ENCODE measurements at regions not wholly inside any gene's neighbourhood (a gene's known extent, or its start where the extent isn't known, plus 50 kb on each side); places are given as distances from the start of the nearest gene placed in this dataset.

DNA sequence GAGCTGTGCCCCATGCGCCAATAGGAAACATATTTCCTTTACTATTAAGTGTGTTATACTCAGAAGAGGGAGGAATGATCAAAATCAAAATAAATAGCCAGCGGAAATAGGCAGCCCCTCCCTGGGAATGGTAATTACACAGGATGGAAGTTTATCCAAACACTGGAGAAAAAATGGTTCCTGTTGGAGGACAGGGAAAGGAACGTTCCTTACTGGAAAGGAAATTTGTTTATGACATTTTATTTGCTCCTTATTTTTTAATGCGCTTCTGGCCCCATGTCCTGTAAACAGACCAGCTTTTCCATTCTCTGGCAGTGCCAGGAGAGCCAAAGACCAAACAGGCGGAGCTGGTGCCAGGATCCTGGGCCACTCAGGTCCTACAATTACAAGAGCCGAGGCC lies 273.7 kb downstream of the SOX9 start:
- no peak for DNase-seq

DNA sequence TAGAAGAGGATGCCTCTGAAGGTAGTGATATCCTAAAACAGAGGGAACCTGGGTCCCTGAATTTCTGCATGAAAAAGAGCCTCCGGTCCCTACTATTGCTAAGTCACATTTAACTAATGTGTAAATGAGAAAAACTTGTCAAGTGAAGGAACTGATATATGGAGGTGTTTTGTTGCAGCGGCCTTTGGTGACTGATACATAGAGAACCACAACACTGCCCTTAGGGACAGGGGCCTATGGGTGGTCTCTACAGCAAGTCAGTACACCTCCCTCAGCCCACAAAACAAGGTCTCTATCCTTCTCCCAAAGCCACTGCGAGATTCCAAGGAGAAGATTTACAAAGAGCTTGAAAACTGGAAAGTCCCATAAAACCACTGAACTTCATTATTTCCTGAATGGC lies 275.3 kb downstream of the SOX9 start:
- no peak for DNase-seq

DNA sequence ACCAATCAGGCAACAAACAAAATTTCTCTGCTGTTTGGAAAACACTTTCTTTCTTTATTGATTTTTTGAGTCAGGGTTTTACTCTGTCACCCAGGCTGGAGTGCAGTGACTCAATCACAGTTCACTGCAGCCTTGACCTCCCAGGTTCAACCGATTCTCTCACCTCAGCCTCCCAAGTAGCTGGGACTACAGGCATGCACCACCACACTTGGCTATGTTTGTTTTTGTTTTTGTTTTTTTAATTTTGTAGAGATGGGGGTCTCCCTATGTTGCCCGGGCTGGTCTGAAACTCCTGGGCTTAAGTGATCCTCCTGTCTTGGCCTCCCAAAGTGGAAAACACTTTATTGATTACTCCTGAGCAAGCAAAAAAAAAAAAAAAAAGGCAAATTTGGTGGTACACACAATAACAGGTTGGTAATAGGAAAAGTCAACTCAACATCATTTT lies 276.4 kb downstream of the SOX9 start:
- no peak for DNase-seq

DNA sequence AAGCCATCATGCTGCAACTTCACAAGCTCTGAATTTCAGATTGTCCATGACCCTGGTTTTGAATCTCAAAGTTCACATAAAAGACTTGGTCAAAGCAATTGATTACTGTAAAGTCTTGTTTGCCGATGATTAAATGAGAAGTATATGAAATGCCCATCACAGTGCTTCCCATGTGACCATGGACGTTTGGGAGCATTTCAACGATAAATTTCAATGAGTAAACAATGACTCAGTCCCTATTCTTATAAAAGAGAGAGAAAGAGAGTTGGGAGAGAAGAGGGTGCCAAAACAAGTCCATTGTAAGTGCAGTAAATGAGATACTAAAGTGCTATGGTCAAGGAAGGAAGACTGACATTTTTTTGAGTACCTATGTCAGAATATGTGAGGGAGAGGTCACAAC lies 276.9 kb downstream of the SOX9 start:
- no peak for DNase-seq

DNA sequence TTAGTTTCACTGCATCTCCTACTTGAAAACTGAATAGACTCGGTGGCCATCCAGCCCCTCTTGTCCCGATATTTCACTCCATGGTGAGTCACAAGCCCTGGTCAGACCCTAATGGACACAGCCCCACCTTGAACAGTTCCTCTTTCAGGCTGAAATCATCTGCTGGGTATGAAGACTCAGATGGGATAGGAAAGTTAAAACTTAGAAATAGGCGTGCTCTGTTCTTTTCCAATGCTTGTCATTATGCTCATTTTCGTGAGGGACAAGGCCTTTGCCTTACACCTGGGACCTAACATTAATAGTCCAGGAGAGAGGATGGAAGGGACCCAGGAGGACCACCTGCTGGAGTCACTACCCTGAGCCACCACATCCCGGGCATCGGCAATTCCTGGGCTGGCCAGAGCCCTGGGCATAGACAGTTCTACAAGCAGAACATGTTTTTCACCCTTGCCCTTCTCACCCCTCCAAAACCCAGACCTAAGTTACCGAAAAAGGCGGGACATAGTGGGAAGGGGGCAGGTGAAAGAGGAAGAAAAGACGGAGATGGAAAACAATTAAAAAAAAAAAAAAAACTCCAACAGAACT lies 278.3 kb downstream of the SOX9 start:
- DNase-seq: no peak

DNA sequence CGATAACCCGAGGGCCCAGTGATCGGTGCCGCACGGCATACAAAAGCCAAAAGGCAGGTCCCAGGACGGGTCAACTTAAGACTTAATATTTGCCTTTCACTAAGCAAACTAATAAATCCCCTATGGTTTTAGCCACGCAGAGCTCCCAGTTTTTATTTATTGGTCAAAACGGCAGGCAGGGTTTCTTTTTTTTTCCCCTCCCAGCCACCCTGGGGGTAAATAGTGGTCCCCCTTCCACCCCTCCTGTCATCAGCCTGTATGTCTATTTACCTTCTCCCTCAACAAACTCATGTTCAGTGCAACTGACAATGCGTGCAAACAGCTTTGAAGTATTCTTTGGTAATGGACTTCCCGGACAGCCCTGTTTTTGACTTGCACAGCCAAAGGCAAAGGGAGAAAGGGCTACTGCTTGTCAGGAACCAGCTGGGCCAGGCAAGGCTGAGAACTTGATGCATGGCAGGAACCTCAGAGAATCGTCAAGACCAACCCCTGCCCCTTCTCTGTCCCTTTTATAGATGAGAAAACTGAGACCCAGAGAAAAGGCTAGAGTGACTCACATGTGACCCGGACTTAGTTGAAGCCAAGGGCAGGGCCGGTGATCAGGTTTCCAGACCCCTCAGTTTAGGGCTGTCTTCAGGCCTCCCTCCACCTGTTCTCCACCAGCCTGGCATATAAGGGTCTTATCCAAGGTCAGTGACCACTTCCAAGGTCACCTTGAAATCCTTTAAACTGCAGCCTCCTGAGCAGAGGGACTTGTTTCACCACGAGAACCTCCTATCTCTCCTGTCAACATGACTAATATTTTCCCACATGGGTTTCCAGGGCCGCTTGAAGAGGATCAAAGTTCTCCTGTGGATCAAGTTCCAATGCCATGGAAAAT lies 279.0 kb downstream of the SOX9 start:
- no peak for DNase-seq

DNA sequence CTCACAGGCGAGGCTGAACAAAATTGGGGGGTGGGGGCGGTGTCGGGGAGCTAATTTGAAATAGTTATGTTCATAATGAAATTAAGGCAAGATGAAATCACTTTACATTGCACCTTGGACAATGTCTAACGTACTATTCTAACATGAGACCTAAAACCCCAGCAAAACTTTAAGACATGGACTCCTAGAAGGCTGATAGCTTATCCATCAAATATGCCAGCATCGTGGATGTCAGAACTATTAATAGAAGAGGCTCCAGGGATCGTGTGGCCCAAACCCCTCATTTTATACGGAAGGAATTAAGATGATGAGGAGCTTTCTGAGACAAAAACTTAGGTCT lies 279.6 kb downstream of the SOX9 start:
- DNase-seq: no peak

DNA sequence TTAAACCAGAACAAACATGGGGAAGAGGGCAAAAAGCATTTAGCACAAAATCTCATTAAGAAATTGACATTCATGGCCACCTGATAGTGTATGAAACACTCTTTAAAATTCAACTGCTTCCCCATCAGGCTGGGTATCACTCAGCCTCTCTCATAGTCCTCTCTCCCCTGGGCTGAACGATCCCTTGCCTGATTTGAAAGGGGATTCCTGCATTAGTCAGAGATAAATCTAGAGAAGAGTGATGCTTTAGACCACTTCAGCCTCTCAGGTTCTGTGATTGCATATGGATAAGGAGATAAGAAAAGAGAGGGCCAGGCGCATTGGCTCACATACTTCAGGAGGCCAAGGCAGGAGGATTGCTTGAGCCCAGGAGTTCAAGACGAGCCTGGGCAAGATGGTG lies 280.0 kb downstream of the SOX9 start:
- no peak for DNase-seq

DNA sequence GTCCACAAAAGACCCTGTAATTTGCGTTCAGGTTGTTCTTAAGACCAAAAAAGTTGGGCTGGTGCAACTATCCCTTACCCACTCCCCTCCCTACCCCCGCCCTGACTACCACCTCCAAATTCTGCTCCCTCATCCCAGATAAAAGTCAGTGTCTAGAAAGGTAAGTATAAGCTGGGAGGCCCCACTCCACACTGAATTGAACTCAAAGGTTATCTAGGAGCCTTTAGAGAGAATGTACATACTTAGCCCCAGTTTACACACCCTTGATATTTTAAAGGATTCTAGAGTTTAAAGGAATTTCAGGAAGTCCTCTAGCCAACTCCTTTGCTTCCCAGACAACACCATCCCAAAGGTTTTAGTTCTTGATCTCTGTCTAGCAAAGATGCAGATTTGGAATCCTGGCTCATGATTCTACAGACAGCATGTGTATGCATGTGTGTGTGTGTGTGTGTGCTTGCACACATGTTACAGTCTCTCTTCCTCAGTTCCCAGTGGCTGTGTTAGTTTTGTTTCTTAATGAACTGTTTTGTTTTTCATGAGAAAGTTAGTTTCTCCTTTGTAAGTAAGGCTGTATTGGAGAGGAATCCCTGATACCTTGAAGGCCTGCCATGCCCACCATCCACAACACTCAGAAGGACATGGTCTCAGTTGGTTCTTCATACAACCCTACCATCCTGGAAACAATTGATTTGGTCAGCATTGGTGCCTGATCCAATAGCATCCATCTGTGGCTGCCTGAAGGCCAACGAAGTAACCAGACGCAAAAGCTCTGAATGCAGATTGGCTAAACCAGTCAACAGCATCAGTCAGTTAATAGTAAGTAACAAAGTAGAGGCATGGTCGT lies 281.3 kb downstream of the SOX9 start:
- DNase-seq: no peak

DNA sequence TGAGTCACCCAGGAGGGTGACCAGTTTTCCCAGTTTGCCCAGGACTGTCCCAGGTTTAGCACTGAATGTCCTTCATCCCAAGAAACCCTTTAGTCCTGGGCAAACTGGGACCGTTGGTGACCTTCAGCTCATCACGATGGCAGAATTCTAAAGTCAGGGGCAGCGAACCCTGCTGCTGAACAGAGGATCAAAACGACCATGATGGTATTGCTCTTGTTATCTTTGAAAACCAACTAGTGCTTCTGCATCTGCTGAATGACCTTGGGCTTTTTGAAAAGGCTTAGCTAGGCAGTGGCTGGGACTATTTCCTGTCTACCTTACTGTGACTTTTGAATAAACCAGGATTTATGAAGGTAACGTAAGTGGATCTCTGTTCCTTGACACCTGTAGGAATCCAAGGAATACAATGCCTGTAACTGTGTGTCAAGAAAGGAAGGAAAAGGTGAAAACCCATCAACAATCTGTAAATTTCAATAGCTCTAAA lies 281.9 kb downstream of the SOX9 start:
- DNase-seq: no peak

DNA sequence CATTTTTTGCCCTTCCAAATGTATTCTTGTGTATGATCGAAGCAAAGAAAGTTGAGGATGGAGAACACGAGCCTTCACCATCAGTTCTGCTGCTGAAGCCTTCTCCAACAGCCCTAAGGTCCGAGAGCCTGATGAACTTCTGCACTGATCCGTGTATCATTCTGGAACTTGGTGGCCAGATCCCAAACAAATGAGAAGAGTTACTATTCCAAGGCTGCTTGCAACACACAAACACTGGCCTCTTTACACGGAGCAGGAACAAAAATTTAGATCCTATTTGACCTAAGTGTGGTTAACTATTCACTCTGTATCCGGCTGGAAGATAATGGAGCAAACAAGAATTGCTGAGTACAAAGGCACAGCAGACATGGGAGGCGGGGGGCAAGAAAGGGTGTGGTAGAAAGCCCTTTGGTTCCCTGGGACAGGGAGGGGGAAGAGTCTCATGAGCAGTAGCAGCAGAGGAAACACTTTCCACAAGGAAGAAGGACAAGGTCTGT lies 282.9 kb downstream of the SOX9 start:
- DNase-seq: no peak

DNA sequence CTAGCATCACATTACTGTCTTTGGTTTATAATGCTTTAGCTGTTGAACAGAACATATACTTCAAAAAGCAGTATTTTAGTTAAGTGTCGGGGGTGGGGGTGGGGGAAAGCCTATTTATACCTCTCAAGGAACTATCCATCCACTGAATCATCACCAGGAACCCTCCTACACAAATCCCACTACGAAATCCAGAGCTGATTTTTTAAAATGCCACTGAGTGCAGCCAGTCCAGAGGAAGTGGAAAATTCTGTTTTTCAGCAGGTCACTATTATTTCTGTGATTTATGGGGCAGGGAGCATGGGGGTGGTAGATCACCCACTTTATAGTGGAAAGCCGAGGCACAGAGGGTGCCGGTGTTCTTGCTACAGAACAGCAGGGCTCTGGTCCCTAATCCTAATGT lies 284.1 kb downstream of the SOX9 start:
- DNase-seq: no peak

DNA sequence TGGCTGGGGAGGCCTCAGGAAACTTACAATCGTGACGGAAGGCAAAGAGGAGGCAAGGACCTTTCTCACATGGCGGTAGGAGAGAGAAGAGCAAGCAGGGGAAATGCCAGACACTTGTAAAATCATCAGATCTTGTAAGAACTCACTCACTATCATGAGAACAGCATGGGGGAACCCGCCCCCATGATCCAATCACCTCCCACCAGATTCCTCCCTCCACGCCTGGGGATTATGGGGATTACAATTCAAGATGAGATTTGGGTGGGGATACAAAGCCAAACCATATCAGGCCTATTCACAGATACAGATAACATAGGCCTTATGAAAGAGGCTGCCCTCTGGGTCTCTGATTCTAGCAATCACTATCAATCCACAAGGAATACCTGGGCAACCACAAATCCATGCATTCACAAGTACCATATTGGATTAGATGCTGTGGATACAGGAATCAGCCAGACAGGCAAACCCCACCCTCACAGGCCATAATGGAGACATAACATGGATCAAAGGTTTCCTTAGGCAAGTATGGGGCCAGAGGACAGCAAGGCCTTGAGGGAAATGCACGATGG lies 284.9 kb downstream of the SOX9 start:
- DNase-seq: no peak

DNA sequence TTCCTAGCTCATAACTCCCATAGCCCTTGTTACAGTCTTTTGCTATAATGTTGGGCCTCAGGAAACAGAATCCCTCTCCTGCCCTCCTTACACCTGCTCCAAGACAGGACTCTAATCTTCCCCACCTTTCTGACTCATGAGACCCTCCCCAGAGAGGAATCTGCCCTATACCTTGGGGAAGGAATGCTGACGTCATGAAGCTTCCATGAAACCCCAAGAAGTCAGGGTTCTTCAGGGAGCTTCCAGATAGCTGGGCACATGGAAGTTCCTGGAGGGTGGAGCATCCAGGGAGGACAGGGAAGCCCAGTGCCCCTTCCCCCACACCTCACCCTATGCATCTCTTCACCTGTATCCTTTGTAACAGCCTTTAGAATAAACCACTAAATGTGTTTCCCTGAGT lies 285.7 kb downstream of the SOX9 start:
- DNase-seq: no peak

DNA sequence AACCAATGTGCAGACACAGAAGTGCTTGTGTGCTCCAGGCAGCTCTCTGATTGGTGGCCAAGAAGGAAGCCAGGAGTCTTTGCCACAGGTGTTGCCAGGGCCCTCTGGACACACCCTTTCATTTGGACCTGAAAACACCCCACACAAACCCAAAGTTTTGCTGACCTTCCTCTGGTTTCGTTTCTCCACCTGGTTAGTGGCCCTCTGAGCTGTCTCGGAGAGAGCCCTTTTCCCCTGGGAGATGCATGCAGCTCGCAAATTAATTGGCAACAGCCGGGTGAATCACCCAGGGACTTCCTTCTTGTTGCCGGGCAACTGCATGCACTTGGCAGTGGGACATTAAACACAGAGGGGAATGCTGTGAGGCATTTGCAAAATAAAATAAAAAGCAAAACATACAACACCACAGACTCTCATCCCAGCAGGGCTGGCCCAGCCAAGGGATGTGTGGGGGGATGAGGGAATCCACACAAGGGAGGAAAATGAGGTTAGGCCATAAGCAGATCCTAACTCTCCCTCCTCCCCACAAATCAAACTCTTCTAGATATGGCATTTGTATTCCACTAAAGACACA lies 286.6 kb downstream of the SOX9 start:
- DNase-seq: no peak

DNA sequence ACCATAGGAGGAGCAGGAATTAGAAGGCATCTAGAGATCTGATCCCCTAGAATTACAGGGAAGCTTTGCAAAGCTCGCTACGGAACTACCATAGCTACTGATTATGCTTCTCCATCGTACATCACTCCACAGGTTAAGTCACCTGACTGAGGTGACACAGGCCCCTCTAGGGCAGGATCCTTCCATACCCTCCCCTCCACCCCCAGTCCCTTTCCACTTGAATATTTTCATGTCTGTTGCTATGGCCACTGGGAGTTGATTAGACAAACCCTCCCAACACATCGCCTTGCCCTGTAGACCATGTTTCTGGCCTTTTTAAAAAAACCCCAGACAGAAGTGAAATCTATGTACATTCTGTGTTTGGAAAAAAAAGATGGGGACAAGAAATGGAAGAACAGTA lies 287.1 kb downstream of the SOX9 start:
- no peak for DNase-seq

DNA sequence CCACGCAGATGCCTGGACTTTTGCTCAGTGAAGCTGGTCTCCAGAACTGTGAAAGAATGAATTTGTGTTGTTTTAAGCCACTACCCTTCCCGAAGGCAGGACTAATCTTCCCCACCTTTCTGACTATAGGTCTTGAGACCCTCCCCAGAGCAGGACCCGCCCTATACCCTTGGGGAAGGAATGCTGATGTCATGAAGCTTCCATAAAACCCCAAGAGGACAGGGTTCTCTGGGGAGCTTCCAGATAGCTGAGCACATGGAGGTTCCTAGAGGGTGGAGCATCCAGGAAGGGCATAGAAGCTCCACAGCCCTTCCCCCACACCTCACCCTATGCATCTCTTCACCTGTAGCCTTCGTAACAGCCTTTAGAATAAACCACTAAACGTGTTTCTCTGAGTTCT lies 287.8 kb downstream of the SOX9 start:
- DNase-seq: no peak

DNA sequence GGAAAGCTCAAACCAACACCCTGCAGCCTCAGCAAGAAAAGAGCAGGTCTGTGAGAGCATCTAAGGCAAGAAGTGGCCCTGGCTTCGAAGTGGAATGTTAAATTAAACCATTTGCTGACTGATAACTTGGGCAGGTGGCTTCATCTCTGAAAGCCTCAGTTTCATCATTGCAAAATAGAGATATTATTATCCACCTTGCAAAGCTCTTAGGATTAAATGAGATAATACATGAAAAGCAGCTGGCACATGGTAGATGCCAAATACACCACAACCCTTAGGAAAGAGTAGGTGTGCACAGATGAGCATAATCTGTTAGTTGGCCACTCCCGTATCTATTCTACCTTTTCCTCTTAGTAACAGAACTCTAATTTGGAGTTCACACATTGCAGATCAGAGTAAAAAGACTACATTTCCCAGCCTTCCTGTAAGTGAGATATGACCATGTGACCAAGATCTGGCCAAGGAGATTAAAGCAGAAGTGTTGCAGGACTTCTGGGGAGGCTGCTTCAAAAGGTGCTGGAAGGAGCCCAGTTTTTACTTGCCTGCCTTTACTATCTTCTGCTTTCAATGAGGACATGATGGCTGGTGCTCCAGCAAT lies 288.7 kb downstream of the SOX9 start:
- DNase-seq: peak; percentile 11

DNA sequence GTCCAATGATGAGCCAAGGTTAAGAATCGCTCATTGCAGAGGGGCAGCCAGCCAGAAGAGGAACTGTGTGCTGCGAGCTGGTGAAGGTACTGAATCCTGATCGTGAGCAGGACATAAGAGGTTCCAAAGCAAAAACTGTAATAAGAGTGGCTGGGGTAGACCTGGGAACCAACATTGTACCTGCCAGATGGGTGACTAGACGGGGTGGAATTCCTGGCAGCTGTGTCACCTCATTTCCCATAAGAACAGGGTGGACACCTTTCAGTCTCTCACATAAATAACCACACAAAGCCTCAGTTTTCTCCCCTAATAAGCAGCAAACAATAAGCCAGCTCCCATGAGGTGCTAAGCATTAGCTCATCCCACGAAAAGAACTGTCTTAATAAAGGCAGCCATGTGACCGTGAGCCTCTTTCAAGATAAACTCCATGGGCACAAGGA lies 290.3 kb downstream of the SOX9 start:
- no peak for DNase-seq

DNA sequence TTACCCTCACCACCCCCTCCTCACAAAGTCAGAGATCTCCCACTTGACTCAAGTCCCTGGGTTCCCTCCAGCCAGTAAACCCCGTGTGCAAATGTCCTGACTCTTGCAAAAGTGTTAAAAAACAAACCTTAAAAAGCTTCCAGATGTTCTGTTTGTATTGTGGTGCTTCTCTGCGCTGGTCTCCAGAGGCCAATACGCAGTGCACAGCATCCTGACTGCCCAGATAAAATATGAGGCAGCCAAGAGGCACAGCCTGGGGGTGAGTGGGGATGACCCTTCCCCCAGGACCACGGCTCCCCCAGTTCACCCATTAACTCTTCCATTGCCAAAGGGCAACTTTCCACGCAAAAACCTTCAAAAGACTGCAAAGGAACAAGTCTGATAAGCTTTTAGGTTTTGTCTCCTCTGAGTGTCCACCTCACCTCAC lies 291.8 kb downstream of the SOX9 start:
- DNase-seq: no peak

DNA sequence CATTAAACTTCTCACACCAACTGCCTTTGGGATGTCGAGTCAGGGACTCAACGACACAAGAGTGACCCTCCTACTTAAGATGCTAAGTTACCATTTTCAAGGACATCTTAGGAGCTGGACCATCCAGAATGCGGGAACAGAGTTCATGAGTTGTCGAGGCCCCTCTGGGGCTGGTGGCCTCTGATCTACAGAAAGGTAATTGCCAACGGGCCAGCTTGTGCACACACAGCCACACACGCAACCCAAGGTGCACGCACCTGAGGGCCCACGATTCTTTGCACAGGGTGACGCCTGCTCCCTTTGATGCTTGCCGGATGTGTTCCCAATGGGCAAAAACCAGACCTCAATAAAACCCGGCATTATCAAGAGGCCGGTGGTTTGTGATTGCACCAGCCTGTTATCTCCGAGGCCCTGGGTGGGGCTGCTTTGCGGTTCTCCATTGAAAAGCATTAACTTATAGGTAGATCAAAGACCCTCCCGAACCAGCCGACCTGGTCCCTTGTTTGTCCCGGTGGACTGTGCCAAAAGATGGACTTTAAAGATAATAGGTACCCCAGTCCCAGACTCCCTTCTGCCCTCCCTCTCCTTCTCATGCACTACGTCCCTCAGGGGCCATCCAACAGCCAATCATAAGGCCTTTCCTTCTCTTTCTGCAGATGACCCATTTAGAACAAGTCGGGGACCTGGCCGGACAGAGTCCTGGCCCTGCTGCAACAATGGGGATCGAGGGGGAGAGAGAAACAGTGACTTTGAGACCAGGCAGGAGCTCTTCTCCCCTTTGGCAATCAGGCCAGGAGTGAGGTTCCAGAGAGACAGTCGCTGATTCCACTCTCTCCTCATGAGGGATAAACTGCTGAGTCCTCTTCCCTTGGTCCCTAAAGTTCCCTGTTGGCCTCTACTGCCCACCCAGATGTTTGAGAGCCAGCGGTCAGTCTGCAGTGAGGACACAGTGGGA lies 292.5 kb downstream of the SOX9 start:
- DNase-seq: no peak

All from hematopoietic multipotent progenitor cell treated with erythropoietin and hydrocortisone succinate and interleukin-3 and kit ligand, for 6 days (in vitro differentiated cells).